Astrocyte (in vitro differentiated cells and primary cell): ENCODE measurements at regions not wholly inside any gene's neighbourhood (a gene's known extent, or its start where the extent isn't known, plus 50 kb on each side); places are given as distances from the start of the nearest gene placed in this dataset.

ENCODE experiments used
- DNase-seq: peaks from one replicate; pipeline ENCODE4 v3.0.0-alpha.2; 2010; ENCODE audit warnings: low read depth
- FAIRE-seq: peaks from 2 replicates; lab custom pipeline; 2011; peaks lifted over from hg19 to GRCh38; lab: Jason Lieb, UNC
- H2AFZ ChIP-seq: 2 replicates; pipeline ENCODE4 v1.6.0; 2012; ENCODE audit warnings: low read depth, low read length, inconsistent platforms
- H3K27ac ChIP-seq: 2 replicates; pipeline ENCODE4 v1.5.1; 2011; ENCODE audit warnings: low read depth, low read length, inconsistent platforms
- H3K27me3 ChIP-seq: 2 replicates; pipeline ENCODE4 v1.6.0; 2011; ENCODE audit warnings: low read length, inconsistent platforms; ENCODE audit not compliant: insufficient read depth
- H3K36me3 ChIP-seq: 2 replicates; pipeline ENCODE4 v1.5.1; 2011; ENCODE audit warnings: low read length, inconsistent platforms; ENCODE audit not compliant: insufficient read depth
- H3K4me1 ChIP-seq: 2 replicates; pipeline ENCODE4 v1.5.1; 2011; ENCODE audit warnings: low read length, inconsistent platforms; ENCODE audit not compliant: insufficient read depth
- H3K4me2 ChIP-seq: 2 replicates; pipeline ENCODE4 v1.6.0; 2012; ENCODE audit warnings: low read length, inconsistent platforms
- H3K4me3 ChIP-seq: 2 replicates; pipeline ENCODE4 v1.5.1; 2011; ENCODE audit warnings: low read depth, mild to moderate bottlenecking, low read length, inconsistent platforms; ENCODE audit not compliant: insufficient read depth
- H3K79me2 ChIP-seq: 2 replicates; pipeline ENCODE4 v1.6.0; 2012; ENCODE audit warnings: mild to moderate bottlenecking, low read length, inconsistent platforms; ENCODE audit not compliant: insufficient read depth
- H3K9ac ChIP-seq: 2 replicates; pipeline ENCODE4 v1.6.0; 2012; ENCODE audit warnings: mild to moderate bottlenecking, low read length, inconsistent platforms
- H3K9me3 ChIP-seq: 2 replicates; pipeline ENCODE4 v1.5.1; 2012; ENCODE audit warnings: low read depth, mild to moderate bottlenecking, low read length, inconsistent platforms; ENCODE audit not compliant: insufficient read depth
- H4K20me1 ChIP-seq: 2 replicates; pipeline ENCODE4 v1.6.0; 2012; ENCODE audit warnings: low read length, inconsistent platforms; ENCODE audit not compliant: insufficient read depth
- H3K27ac Mint-ChIP-seq: one replicate; pipeline ENCODE4 v1.8.0; 2021; ENCODE audit warnings: mild to moderate bottlenecking, mixed read lengths; ENCODE audit not compliant: unreplicated experiment
- H3K27me3 Mint-ChIP-seq: one replicate; pipeline ENCODE4 v1.8.0; 2021; ENCODE audit warnings: low read depth, mixed read lengths; ENCODE audit not compliant: unreplicated experiment
- H3K36me3 Mint-ChIP-seq: one replicate; pipeline ENCODE4 v1.8.0; 2021; ENCODE audit warnings: low read depth, mixed read lengths; ENCODE audit not compliant: unreplicated experiment
- H3K4me1 Mint-ChIP-seq: one replicate; pipeline ENCODE4 v1.8.0; 2021; ENCODE audit warnings: low read depth, mixed read lengths; ENCODE audit not compliant: unreplicated experiment
- H3K4me3 Mint-ChIP-seq: one replicate; pipeline ENCODE4 v1.8.0; 2021; ENCODE audit warnings: mild to moderate bottlenecking, moderate library complexity, mixed read lengths; ENCODE audit not compliant: unreplicated experiment
- H3K9me3 Mint-ChIP-seq: one replicate; pipeline ENCODE4 v1.8.0; 2021; ENCODE audit warnings: mild to moderate bottlenecking, mixed read lengths; ENCODE audit not compliant: unreplicated experiment
- CTCF ChIP-seq: IDR thresholded peaks from 2 replicates; pipeline ENCODE4 v1.5.1; 2011; ENCODE audit warnings: low read depth, mild to moderate bottlenecking, inconsistent platforms, low read length, moderate library complexity; ENCODE audit not compliant: insufficient read depth
- EZH2 ChIP-seq: IDR thresholded peaks from 2 replicates; pipeline ENCODE4 v1.6.1; 2012; ENCODE audit warnings: mild to moderate bottlenecking, low read length, inconsistent platforms; ENCODE audit not compliant: insufficient read depth

- no peaks in the 10 kb centered on the region for H3K27me3 Mint-ChIP-seq
- Histone ChIP-seq H3K4me1 (no peaks in the 10 kb centered on the region), H3K79me2 (no peaks in the 10 kb centered on the region), H3K27me3 (no peaks in the 10 kb centered on the region), H3K27ac (no peak overlapping the region), H2AFZ (no peak overlapping the region), H3K4me2 (no peak overlapping the region), H4K20me1 (no peaks in the 10 kb centered on the region), H3K36me3 (no peaks in the 10 kb centered on the region), H3K9me3 (no peaks in the 10 kb centered on the region), H3K4me3 (no peak overlapping the region), H3K9ac (no peak overlapping the region)
- no peak for FAIRE-seq
- H3K4me1 Mint-ChIP-seq, result no peaks in the 10 kb centered on the region
- H3K36me3 Mint-ChIP-seq, result no peaks in the 10 kb centered on the region
- no peak overlapping the region for H3K27ac Mint-ChIP-seq
- H3K4me3 Mint-ChIP-seq, result no peak overlapping the region
- H3K9me3 Mint-ChIP-seq, result no peaks in the 10 kb centered on the region
- DNase-seq, result no peak
- TF ChIP-seq CTCF (no peak), EZH2 (no peak)
These were observed 109.9 kb upstream of the EGFR start for GRCh38 chr7:54908760-54909438.

GRCh38 chr7:54915870-54916598 lies 102.8 kb upstream of the EGFR start:
- Histone ChIP-seq H3K27ac (no peak overlapping the region), H3K4me1 (no peaks in the 10 kb centered on the region), H4K20me1 (no peaks in the 10 kb centered on the region), H3K9ac (no peak overlapping the region), H3K4me2 (no peak overlapping the region), H3K4me3 (no peak overlapping the region), H3K27me3 (no peaks in the 10 kb centered on the region), H2AFZ (no peak overlapping the region), H3K9me3 (no peaks in the 10 kb centered on the region), H3K36me3 (no peaks in the 10 kb centered on the region), H3K79me2 (no peaks in the 10 kb centered on the region)
- FAIRE-seq, result no peak
- Mint-ChIP-seq H3K4me1 (no peaks in the 10 kb centered on the region), H3K9me3 (no peaks in the 10 kb centered on the region), H3K36me3 (no peaks in the 10 kb centered on the region), H3K4me3 (no peak overlapping the region), H3K27ac (no peak overlapping the region), H3K27me3 (peaks cover 2% of the 10 kb centered on the region)
- no peak for DNase-seq
- TF ChIP-seq CTCF, result no peak
- no peak for TF ChIP-seq EZH2
